HFF-Myc (cell line): ENCODE measurements at regions not wholly inside any gene's neighbourhood (a gene's known extent, or its start where the extent isn't known, plus 50 kb on each side); places are given as distances from the start of the nearest gene placed in this dataset.

ENCODE experiments used
- DNase-seq: peaks from one replicate; pipeline ENCODE4 v3.0.0-alpha.2; 2011; ENCODE audit warnings: low read depth; ENCODE audit errors: extremely low read depth
- H3K4me3 ChIP-seq: replicated peaks from 2 replicates; pipeline ENCODE4 v1.5.1; 2011; ENCODE audit warnings: low read depth, mild to moderate bottlenecking, control low read depth, low read length
- TF ChIP-seq, protein P1 (sequence below): IDR thresholded peaks from 2 replicates; pipeline ENCODE4 v1.5.1; 2012; ENCODE audit warnings: mild to moderate bottlenecking, low read depth, low read length, control low read depth; ENCODE audit errors: missing control alignments

DNA sequence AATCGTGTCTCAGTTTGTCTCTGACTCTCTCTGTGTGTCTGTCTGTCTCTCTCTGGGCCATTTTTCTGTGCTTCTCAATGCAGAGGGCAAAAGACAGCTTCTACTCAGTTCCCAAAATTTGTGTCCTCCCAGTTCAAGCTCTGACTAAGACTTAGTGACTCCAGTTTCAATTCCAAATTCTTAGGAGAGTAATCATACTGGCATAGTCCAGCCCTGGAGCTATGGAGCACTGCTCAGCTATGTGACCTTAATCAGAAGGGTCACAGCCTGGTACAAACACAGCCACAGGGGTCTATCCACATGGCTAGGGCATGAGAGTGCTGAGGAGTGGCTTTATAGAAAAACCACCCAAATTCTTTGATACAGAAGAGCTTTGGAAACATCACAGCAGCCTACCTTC is 91.9 kb downstream of the FOXF2 start:
- DNase-seq, result no peak
- TF ChIP-seq, protein P1, sequence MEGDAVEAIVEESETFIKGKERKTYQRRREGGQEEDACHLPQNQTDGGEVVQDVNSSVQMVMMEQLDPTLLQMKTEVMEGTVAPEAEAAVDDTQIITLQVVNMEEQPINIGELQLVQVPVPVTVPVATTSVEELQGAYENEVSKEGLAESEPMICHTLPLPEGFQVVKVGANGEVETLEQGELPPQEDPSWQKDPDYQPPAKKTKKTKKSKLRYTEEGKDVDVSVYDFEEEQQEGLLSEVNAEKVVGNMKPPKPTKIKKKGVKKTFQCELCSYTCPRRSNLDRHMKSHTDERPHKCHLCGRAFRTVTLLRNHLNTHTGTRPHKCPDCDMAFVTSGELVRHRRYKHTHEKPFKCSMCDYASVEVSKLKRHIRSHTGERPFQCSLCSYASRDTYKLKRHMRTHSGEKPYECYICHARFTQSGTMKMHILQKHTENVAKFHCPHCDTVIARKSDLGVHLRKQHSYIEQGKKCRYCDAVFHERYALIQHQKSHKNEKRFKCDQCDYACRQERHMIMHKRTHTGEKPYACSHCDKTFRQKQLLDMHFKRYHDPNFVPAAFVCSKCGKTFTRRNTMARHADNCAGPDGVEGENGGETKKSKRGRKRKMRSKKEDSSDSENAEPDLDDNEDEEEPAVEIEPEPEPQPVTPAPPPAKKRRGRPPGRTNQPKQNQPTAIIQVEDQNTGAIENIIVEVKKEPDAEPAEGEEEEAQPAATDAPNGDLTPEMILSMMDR, result no peak

DNA sequence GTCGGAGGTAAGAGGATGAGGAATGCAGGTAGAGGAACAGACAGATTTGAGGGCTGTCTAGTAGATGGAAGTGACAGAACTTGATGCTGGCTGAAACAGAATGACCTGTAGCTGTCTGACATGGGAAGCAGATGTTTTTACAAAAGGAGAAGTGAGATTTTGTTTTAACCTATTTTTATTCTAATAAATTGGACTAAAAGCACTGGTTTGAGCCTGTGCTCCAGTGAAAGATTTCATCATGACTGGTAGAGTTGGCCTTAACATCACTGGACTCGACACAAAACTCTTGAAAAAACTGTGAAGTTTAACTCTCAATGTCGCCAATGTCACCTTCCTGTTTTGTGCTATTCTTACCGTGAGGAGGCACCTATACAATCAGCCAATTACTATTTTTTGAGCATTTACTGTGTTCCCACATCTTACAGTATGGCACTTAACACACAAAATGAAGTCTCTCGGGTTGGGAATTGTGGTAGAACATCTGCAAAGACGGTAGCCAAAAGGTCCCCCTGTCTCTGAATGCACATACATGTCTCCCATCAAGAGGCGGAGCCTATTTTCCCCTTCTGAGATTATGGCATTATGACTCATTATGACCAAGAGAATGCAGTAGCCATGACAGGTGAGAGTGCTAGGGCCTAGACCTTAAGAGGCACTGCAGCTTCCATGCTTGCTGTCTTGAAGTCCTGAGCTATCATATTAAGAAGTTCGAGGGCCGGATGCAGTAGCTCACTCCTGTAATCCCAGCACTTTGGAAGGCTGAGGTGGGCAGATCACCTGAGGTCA is 93.2 kb downstream of the FOXF2 start:
- no peak overlapping the region for H3K4me3 ChIP-seq
- no peak for DNase-seq
- TF ChIP-seq, protein P1, result no peak

More for the DNA sequence above, 91.9 kb downstream of the FOXF2 start:
- H3K4me3 ChIP-seq, result no peak overlapping the region

DNA sequence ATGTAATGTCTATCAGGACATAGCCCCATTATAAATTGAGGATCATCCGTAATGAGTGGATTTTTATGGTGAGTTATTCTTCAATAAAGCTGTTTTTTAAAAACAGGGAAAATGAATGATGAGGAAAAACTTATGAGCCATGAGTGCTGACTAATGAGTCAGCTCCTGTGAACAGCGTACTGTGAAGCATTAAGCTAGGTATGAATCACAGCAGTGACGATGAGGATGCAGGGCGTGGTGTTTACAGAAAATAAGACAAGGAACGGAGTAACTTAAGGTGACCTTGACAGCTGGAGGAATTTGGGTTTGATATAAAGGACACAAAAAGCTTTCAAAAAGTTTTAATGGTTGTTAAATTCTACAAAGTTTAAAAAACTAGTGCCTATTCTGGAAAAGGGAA is 96.3 kb downstream of the FOXF2 start:
- peak; percentile 72 for DNase-seq

DNA sequence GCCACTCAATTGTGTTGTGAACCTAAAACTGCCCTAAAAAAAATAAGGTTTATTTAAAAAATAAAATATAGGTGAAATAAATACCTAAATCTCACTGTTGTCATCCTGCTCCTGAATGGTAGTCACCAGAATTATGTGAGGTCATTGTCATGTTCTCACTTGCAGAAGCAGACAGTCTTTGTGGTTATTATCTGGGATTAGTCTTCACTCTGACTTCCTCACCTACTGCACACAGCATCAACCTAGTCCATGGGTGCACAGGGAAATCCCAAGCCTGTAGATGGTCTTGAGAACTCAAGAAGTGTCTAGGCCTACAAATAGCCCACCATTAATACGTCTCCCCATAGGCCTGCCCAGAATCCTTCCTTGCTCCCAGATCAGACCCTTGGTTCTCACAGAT is 97.0 kb downstream of the FOXF2 start:
- TF ChIP-seq, protein P1, result no peak
- no peak for DNase-seq
- H3K4me3 ChIP-seq, result no peak overlapping the region

More for the DNA sequence above, 96.3 kb downstream of the FOXF2 start:
- H3K4me3 ChIP-seq, result no peak overlapping the region
- TF ChIP-seq, protein P1, result no peak

DNA sequence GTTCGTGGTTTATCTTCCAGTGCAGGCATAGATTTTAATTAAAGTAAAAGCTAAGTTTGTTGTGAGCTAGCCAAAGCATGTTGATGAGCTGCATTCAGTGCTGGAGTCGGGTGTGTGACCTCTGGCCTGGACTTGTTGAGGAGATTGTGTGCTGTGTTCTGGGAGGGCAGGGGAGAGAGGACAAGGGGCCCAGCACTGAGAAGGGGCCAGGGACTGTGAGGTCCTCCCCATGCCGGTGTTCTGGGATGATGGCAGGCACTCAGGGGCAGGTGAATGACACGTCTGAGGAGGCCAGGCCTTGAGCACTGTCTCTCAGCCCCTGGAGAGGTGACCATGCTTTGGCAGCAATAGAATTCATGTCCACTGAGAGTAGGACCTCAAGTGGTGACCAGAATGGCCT is 97.9 kb downstream of the FOXF2 start:
- TF ChIP-seq, protein P1, result no peak
- no peak overlapping the region for H3K4me3 ChIP-seq
- DNase-seq, result no peak

DNA sequence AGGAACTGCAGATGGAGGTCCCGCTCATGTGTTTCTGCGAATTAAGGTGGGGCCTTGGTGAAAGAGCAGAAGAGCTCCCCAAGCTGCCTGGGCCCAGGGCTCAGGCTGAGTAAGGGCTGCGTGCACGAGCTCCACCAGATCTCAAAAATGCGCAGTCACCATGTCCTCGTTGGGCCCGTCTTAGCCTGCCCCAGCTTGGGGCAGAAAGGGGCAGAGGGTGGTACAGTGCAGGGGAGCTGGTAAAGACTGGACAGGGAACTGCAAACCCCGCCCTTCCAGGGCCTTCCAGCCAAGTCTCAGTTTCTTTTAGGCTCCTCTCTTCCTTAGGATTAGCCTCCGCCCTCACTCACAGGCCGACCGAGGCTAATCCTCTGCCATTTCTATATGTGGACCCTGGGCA is 101.6 kb downstream of the FOXF2 start:
- TF ChIP-seq, protein P1, result no peak
- DNase-seq, result no peak
- no peak overlapping the region for H3K4me3 ChIP-seq
